Kasumi-1 (cell line): ENCODE measurements at regions not wholly inside any gene's neighbourhood (a gene's known extent, or its start where the extent isn't known, plus 50 kb on each side); places are given as distances from the start of the nearest gene placed in this dataset.
"Not testable (repeated sequence)": the region's sequence is repeated elsewhere in the genome, so short reads cannot be mapped to it uniquely, and the experiment has no call there.

Experiments used
- DNase-seq, 2 experiments: peaks; one replicate each; lab custom pipeline; 2025; lab: John Stamatoyannopoulos, UW

DNA sequence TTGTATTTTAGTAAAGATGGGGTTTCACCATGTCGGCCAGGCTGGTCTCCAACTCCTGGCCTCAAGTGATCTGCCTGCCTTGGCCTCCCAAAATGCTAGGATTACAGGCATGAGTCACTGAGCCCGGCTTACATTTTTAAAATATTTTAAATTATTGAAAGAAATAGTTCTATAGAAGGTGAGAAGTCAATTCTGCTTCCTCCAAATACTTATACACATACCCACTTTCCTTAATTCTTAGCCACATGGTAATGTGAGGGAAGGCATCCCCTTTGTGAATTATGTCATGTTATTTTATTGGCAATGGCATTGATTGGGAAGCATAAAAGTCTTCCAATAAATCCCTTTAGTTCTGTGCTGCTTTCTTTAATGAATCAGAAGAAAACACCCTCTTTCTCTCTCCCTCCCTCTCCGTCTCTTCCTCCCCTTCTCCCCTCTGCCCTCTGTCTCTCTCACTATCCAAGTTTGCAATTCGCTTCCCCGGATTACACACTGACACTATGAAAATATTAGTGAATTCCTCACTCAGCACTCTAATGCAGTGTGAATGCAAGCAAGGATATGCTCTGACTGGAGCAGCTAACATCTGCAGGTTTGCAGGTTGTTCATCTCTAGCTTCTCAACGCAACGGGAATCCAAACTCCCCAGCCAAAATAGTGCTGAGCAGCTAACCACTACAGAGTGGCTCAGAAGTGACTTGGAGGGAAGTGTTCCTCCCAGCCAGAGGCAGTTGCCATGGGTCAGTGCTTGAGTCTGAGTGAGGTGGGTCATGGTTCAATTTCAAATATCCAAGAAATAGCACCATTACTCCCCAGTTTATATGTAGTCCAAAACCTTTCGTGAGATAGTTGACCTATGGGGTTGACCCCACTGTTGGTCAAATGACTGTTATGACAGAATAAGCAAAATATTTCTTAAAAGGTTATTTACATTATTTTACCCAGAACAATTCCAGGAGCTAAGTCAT, 77.8 kb upstream of the CD55 start:
- no peak for DNase-seq

DNA sequence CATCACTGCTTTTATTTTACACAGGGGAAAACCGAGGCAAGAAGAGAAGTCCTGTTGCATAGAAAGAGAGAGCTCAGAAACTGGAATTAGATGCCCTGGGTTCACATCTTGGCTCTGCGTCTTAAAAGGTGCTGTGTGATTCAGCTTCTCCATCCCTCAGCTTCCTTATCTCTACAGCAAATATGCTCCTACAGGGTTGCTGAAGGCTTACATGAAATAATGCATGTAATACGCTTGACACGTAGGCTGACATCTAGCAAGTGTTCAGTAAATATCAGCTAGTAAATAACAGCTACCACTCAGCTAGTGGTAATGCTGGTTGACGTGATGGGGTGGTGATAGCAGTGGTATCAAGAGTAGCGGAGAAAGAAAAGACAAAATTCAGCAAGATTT, 77.1 kb upstream of the CD55 start:
- no peak for DNase-seq

DNA sequence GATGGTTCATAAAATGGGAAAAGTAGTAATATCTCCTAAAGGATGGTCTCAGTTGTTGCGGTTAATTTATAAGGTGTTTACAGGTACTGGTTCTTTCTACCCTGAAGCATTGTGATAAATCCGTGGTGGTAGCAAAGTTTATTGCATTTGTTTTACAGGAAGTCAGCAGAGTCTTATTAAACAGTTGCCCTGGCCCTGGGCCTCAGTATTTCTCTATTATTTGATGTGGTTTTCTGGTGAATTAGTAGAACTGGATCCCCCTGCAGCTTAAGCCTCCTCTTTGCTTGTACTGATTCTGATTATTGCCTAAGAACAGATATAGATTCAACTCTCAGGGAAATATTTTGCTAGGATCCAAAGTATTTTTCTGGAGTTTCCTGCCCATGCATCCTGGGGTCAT, 76.4 kb upstream of the CD55 start:
- no peak for DNase-seq

DNA sequence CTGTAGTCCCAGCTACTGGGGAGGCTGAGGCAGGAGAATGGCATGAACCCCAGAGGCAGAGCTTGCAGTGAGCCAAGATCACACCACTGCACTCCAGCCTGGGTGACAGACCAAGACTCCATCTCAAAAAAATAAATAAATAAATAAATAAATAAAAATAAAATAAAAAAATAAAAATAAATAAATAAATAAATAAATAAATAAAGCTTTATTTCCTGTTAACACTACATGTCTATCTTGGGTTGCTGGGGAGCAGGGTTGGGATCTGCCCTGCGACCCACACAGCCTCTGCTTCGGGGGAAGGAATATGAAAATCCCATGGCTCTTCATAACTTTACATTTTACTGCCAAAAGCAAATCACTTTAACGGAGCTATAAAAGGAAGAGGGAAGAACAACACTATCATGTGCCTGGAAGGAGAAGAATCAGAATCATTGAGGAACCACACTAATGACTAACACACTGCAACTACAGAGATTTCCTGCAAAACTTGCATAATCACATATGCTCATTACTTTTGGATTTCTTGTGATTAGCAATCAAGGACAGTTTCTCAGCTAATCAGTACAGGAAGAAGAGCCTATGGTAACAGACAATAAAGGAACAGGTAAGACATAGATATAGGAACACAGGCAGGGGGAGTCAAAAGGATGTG, 72.8 kb upstream of the CD55 start:
- DNase-seq, result peak; percentile 9 to 34

DNA sequence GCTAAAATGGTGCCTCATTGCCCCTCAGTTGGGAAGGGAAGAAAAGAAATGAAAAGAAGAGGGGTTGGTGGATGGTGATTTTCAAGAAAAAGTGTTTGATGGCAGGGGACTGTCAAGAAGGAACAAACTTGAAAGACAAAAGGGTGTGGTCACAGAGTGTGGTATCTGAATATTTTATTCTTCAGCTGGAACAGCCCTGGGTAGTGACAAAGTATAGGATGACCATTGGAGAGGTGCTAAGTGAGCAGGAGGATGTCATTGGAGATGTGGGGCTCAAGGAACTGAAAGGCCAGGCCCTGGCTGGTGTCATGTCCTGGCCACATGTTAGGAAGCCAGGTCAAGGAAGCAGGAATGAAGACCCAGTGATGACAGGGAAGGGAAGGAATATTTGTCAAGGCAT, 71.0 kb upstream of the CD55 start:
- DNase-seq, result no peak

DNA sequence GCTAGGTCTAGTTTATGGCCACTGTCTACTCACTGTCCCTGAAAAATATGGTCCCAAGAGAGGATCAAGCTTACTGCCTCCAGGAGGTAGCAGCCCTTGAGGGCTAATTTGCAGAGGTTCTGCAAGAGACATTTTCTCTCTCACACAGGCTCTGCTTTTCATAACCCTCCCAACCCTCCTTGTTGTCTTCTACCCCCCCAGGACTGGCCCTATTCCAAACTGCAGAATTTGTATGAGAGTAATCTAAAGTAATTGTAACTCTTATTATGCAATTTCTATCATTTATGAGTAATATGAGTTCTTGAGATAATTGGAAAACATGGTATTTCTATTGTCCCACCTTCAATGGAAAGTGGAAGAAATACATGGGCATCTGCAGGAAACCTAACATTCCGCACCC, 70.4 kb upstream of the CD55 start:
- DNase-seq, result no peak

DNA sequence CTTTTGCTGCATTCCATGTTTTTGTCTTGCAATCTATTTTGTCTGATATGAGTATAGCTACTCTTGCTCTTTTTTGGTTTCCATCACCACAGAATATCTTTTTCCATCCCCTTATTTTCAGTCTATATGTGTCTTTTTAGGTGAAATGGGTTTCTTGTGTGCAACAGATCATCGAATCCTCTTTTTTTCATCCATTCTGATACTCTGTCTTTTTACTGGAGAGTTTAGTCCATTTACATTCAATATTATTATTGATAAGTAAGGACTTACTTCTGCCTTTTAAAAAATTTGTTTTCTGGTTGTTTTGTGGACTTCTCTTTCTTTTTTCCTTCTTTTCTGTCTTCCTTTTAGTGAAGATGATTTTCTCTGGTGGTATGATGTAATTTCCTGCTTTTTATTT, 64.6 kb upstream of the CD55 start:
- DNase-seq, result no peak

DNA sequence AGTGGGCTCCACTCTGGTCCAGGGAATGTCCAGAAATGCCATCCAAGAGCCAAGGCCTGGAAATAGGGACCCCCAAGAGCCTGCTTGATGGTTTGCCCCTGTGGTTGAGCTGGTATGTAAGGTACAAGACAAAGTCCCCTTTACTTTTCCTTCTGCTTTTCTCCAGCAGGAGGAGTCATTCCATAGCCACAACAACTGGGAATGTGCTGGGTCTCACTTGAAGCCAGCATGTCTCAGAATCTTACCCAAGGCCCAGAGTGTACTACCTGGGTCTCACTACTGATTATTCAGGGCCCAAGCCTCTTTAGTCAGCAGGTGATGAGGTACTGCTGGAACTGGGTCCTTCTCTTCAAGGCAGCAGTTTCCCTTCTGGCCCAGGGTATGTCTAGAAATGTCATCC, 62.1 kb upstream of the CD55 start:
- DNase-seq, result peak in 1 of 2 experiments; percentile 7

DNA sequence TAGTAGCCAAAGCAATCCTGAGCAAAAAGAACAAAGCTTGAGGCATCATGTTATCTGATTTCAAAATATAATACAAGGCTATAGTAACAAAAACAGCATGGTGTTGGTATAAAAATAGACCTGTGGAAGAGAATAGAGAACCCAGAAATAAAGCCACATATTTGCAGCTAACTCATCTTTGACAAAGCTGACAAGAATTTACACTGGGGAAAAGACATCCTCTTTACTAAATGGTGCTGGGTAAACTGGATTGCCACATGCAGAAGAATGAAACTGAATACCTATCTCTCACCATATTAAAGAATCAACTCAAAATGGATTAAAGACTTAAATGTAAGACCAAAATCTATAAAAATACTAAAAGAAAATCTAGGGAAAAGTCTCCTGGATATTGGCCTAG, 59.5 kb upstream of the CD55 start:
- DNase-seq, result no peak

DNA sequence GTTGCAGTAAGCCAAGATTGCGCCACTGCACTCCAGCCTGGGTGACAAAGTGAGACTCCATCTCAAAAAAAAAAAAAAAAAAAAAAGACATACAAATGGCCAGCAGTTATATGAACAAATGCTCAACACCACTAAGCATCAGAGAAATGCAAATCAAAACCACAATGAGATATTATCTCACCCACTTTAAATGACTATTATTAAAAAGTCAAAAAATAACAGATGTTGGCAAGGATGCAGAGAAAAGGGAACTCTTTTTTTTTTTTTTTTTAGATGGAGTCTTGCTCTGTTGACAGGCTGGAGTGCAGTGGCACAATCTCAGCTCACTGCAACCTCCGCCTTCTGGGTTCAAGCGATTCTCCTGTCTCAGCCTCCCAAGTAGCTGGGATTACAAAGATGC, 58.6 kb upstream of the CD55 start:
- DNase-seq, result not testable (repeated sequence)

DNA sequence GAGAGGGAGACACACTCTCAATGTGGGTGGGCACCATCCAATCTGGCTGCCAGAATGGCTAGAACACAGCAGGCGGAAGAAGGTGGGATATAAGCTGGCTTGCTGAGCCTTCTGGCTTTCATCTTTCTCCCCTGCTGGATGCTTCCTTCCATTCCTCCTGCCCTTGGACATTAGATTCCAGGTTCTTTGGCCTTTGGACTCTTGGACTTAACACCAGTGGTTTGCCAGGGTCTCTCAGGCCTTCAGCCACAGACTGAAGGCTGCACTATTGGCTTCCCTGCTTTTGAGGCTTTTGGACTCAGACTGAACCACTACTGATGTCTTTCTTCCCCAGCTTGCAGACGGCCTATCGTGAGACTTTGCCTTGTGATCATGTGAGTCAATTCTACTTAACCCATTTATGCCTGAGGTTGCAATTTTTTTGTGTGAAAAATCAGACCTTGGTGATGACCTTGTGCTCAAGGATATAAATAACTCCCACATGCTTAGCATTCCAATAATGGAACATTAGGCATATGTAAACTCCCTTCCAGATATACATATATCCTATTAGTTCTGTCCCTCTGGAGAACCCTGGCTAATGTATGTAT, 56.7 kb upstream of the CD55 start:
- no peak for DNase-seq

DNA sequence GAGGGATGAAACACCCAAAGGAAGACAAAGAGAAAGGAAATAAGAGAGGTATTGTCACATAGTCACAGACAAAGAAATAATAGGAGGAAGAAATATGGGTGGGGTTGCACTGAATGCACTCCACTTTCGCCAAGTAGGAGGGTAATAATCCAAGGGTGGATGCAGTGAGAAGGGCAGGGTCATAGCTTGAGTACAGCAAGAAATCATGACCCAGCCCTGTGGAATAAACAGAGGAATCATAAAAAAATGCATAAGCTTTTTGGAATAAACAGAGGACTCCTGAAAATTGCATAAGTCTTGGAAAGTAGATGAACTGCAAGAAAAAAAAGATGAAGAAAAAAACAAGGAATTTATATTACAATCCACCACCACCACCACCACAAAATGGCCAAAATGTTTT, 53.1 kb upstream of the CD55 start:
- no peak for DNase-seq

DNA sequence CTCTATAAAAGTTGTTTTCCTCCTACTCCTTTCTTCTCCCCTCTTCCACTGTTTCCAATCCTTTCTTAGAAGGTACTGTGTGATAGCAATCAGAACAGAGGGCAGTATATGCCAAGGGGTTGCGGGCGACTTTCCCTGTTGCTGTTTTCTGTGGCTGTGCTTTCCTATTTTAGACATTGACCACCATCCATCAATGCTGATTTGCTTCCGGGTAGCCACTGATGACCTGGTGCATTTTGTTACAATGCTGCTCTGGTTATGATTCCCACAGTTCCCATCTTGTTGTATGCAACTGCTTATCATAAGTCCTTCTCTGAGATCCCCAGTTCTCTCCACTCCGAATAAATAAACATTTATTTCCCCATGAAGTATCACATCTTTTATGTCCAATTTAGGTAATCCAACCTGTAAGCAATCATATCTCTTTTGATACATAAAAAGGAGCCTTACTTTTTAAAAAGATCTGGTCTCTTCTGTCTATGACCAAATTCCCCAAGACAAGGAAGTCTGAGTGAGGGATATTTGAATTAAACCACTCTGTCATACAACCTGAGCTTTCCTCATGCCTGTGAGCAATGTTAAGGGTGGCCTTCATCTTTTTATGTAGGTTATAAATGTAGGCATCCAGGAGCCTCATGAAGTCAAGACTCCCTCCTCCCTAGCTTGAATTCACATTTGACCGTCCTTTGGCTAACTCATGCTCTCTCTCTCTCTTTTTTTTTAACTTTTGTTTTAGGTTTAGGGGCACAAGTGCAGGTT, 52.5 kb upstream of the CD55 start:
- DNase-seq, result no peak
